LNCAP (cell line): ENCODE measurements at regions not wholly inside any gene's neighbourhood (a gene's known extent, or its start where the extent isn't known, plus 50 kb on each side); places are given as distances from the start of the nearest gene placed in this dataset.

ENCODE experiments used
- TF ChIP-seq, protein P1 (sequence below): fragments of 450-650 bp; IDR thresholded peaks from 2 replicates; pipeline ENCODE4 v1.5.1; 2017; ENCODE audit warnings: mild to moderate bottlenecking

DNA sequence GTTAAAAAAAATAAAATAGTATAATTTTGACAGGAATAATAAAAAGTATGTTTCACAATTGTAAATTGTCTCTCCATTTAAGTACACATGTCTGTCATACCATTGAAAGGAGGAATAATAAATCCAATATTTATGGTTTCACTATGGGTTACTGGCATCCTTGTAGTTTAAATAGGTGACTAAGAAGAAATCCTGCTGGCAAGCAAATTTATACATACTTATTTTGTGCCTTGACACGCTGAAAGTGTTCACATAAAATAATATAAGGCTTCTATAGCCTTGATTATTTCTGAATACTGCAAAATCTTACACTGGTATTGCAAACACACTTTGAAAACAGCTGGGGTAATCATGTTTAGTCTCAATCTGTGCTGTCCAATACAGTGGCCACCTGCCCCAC, 138.3 kb upstream of the ETAA1 start:
- TF ChIP-seq, protein P1, sequence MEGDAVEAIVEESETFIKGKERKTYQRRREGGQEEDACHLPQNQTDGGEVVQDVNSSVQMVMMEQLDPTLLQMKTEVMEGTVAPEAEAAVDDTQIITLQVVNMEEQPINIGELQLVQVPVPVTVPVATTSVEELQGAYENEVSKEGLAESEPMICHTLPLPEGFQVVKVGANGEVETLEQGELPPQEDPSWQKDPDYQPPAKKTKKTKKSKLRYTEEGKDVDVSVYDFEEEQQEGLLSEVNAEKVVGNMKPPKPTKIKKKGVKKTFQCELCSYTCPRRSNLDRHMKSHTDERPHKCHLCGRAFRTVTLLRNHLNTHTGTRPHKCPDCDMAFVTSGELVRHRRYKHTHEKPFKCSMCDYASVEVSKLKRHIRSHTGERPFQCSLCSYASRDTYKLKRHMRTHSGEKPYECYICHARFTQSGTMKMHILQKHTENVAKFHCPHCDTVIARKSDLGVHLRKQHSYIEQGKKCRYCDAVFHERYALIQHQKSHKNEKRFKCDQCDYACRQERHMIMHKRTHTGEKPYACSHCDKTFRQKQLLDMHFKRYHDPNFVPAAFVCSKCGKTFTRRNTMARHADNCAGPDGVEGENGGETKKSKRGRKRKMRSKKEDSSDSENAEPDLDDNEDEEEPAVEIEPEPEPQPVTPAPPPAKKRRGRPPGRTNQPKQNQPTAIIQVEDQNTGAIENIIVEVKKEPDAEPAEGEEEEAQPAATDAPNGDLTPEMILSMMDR, result no peak

- TF ChIP-seq, protein P1, result no peak
Observed at GRCh38 chr2:67259556-67260342, 137.4 kb upstream of the ETAA1 start.

DNA sequence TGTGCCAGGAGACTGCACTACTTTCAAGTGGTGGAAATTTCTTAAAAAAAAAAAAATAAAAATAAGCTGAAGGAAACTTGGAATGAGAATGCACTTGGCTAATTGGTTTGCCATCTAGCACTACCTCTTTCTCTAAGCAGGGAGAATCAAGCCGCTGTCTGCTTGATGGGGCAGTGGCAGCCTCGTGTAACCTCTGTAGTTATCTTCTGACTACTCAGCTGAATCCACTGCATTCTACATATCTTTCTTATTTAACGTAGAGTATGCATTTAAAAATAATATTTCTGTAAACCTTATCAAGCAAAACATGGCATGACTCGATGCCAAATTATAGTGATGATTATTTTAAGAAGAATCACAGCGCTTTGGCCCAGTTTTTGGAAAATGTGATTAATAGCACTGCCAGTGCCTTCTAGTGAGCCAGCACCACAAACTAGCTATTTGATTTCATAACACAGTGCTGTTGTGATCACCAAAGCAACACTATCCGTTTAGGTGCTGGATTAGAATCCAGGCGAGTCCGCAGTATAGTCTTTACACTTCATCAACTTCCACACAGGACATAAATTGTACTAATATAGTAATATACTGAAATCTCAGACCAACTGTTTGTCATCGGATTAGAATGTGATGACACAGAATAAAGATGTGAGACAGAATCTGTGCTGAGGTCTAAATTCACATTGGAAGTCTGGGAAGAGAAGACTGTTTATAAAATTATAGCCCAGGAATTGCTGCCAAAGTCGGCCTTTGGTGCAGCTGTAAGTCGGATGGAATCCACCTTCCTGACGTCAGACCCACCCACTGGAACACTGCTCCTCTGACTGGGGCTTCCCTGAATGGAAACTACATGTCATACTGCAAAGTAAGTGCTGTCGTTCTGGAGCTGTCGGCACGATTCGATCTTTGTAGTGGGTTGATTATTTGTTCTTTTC, 136.5 kb upstream of the ETAA1 start:
- TF ChIP-seq, protein P1, result no peak

DNA sequence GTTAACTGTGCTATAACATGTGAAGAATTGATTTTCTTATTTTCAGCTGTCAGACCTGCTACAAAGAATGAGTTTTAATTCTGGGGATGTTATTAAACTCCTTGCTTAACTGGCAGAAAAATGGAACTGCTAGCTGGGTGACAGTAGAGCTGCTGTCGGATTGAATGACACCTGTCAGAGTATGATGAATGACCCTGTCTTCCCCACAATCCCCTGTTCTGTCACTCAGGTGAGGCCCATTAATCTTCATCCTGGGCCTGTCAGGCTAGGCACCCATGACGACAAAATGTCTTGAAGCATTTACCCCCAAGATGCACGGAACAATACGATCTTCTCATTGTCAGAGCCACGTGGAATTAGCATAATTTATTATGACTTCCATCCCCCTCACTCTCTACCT, 129.9 kb upstream of the ETAA1 start:
- TF ChIP-seq, protein P1, result no peak

- TF ChIP-seq, protein P1, result no peak
Observed at GRCh38 chr2:67268797-67269196, 128.3 kb upstream of the ETAA1 start.

DNA sequence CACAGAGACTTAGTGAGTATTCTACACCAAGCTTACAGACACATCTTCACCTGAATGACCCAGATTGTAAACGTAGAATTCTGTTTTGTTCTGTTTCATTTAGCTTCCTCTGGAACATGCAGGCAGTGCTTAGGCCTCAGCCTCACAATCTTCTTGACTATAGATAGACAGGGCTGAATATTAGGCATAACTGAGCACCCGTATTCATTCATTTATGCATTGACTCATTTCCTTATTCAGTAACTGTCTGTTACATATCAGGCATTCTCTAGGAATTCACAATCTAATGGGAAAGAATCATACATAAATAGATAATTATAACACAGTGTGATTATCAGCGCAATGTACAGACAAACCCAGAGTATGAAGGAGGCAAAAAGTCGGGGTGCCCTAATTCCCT, 124.9 kb upstream of the ETAA1 start:
- TF ChIP-seq, protein P1, result no peak

GRCh38 chr2:67277450-67277849, 119.7 kb upstream of the ETAA1 start:
- TF ChIP-seq, protein P1, result no peak
